Gastroesophageal sphincter (tissue), 4 donors: ENCODE measurements at regions not wholly inside any gene's neighbourhood (a gene's known extent, or its start where the extent isn't known, plus 50 kb on each side); places are given as distances from the start of the nearest gene placed in this dataset.

Source experiments
- ATAC-seq: fragments of 150-250 bp; one replicate; pipeline ENCODE4 v1.9.1; 2016; ENCODE audit warnings: mild to moderate bottlenecking, moderate library complexity
- H3K27ac ChIP-seq, 4 donors: fragments of 200-600 bp; sonication (generic) in 3 of 4; 1 replicate in 3 of 4; 2 replicates in 1 of 4; pipeline ENCODE4 v1.5.1; 2016 to 2019
- H3K27me3 ChIP-seq: fragments of 200-600 bp; sonication (generic); one replicate; pipeline ENCODE4 v1.5.1; 2019
- H3K36me3 ChIP-seq, 2 donors: fragments of 200-600 bp; sonication (generic); one replicate each; pipeline ENCODE4 v1.5.1; 2019; ENCODE audit warnings: control low read depth in 1 of 2
- H3K4me1 ChIP-seq, 3 donors: fragments of 200-600 bp; sonication (generic); 1 replicate in 2 of 3; 2 replicates in 1 of 3; pipeline ENCODE4 v1.5.1; 2016 to 2019; ENCODE audit warnings: control low read depth in 2 of 3
- H3K4me3 ChIP-seq, 2 donors: fragments of 200-600 bp; sonication (generic); one replicate each; pipeline ENCODE4 v1.5.1; 2019; ENCODE audit warnings: mild to moderate bottlenecking in 1 of 2, moderate library complexity in 1 of 2
- H3K9me3 ChIP-seq, 3 donors: fragments of 200-600 bp; sonication (generic); one replicate each; pipeline ENCODE4 v1.5.1; 2017 to 2019; ENCODE audit warnings: control low read depth in 2 of 3
- EP300 ChIP-seq: sonication (generic); formaldehyde crosslinking; IDR thresholded peaks from one replicate; pipeline ENCODE4 v1.6.1; 2017; ENCODE audit warnings: antibody characterized with exemption, mild to moderate bottlenecking
- POLR2A ChIP-seq, 2 donors: fragments of 450-650 bp; IDR thresholded peaks; one replicate each; pipeline ENCODE4 v1.6.1; 2017; ENCODE audit warnings: antibody characterized with exemption in 2 of 2, mild to moderate bottlenecking in 2 of 2, moderate library complexity in 1 of 2
- POLR2AphosphoS5 ChIP-seq: sonication (generic); formaldehyde crosslinking; IDR thresholded peaks from one replicate; pipeline ENCODE4 v1.6.1; 2017; ENCODE audit warnings: antibody characterized with exemption
- WGBS, 2 donors: methylation state at CpG; one replicate each; pipeline ENCODE4 v1.1.5; 2018; ENCODE audit warnings: low coverage in 1 of 2; 5-methylcytosine and 5-hydroxymethylcytosine counted together
- TF ChIP-seq, protein P1 (sequence below), 4 experiments: fragments of 200-600 bp in 2 of 4; fragments of 450-650 bp in 2 of 4; sonication (generic) in 1 of 4; IDR thresholded peaks; one replicate each; pipeline ENCODE4 v1.5.1; 2017 to 2019; ENCODE audit warnings: antibody characterized with exemption in 4 of 4, mild to moderate bottlenecking in 2 of 4, moderate library complexity in 2 of 4

DNA sequence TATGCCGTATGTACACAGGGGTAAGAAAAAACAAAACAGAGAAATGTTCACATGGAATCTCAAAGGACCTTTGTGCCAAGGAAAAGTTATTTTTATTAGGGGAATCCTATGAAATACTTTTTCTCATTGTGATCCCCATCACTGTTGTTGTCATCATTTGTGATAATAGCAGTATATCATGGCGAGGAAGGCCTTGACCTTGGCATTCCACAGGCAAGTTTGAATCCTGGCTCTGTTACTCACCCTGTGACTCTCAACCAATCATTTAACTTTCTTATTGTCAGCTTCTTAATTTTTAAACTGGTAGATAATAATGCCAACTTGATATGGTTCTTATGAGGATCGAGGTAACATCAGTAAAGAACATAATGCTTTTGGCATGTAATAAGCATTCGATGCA is 142.2 kb upstream of the DDHD1 start:
- Histone ChIP-seq H3K27ac (no peak overlapping the region), H3K27me3 (no peaks in the 10 kb centered on the region), H3K4me1 (peaks cover 0 to 4% (median 0%) of the 10 kb centered on the region in 3 donors), H3K9me3 (no peaks in the 10 kb centered on the region), H3K36me3 (no peaks in the 10 kb centered on the region), H3K4me3 (no peak overlapping the region)
- 68 to 88% methylated on average over 2 to 4 of the region's 4 CpGs for WGBS, 2 donors
- ATAC-seq, result no peak
- TF ChIP-seq POLR2AphosphoS5 (no peak), EP300 (no peak), POLR2A (IDR thresholded peaks at IDR 0.05) (no peak)
- TF ChIP-seq, protein P1, sequence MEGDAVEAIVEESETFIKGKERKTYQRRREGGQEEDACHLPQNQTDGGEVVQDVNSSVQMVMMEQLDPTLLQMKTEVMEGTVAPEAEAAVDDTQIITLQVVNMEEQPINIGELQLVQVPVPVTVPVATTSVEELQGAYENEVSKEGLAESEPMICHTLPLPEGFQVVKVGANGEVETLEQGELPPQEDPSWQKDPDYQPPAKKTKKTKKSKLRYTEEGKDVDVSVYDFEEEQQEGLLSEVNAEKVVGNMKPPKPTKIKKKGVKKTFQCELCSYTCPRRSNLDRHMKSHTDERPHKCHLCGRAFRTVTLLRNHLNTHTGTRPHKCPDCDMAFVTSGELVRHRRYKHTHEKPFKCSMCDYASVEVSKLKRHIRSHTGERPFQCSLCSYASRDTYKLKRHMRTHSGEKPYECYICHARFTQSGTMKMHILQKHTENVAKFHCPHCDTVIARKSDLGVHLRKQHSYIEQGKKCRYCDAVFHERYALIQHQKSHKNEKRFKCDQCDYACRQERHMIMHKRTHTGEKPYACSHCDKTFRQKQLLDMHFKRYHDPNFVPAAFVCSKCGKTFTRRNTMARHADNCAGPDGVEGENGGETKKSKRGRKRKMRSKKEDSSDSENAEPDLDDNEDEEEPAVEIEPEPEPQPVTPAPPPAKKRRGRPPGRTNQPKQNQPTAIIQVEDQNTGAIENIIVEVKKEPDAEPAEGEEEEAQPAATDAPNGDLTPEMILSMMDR (IDR thresholded peaks at IDR 0.05), result no peak

DNA sequence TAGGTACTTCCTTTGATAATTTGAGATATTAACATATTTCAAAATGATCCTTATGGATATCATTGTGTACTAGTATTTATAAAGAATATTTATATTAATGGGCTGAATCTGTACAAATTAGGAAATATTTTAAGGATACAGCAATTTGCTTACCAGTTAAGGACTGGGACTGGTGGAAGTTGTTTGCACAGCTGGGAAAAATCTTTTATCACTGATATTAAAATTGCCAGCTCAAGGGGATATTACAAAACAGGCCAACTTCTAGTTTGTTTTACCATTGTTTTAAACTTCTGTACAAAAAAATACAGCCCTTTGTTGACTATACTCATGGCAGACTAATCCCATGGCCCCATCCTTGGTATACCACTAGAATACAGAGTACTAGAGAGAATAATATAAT is 133.2 kb upstream of the DDHD1 start:
- no peak for TF ChIP-seq POLR2AphosphoS5
- no peak for TF ChIP-seq EP300
- TF ChIP-seq, protein P1 (IDR thresholded peaks at IDR 0.05), result no peak
- TF ChIP-seq POLR2A (IDR thresholded peaks at IDR 0.05), result no peak
- Histone ChIP-seq H3K27ac (no peak overlapping the region), H3K36me3 (no peaks in the 10 kb centered on the region), H3K9me3 (peaks cover 0 to 7% (median 0%) of the 10 kb centered on the region in 3 donors), H3K27me3 (no peaks in the 10 kb centered on the region), H3K4me1 (no peaks in the 10 kb centered on the region), H3K4me3 (no peak overlapping the region)
- ATAC-seq, result no peak

DNA sequence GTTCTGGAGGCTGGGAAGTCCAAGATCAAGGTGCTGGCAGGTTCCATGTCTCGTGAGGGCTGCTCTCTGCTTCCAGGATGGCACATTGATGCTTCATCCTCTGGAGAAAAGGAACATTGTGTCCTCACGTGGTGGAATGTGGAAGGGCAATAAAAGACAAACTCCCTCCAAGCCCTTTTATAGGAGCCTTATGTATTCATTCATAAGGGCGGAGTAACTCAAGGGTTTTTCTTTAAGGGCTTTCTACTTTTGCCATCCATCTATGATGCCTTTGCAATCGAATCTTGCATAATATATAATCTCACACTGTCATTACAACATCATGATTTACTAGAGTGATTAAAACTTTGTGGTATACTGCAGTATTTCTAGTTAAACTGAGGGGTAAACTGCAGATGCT is 132.7 kb upstream of the DDHD1 start:
- H3K27me3 ChIP-seq, result no peaks in the 10 kb centered on the region
- H3K9me3 ChIP-seq, result peaks cover 0 to 12% (median 0%) of the 10 kb centered on the region in 3 donors
- H3K36me3 ChIP-seq, result no peaks in the 10 kb centered on the region
- WGBS, 2 donors, result 66 to 79% methylated on average over 4 of the region's 4 CpGs
- ATAC-seq, result no peak
- no peak overlapping the region for H3K27ac ChIP-seq
- H3K4me3 ChIP-seq, result no peak overlapping the region
- no peaks in the 10 kb centered on the region for H3K4me1 ChIP-seq
- TF ChIP-seq EP300 (no peak), POLR2A (IDR thresholded peaks at IDR 0.05) (no peak), POLR2AphosphoS5 (no peak)
- TF ChIP-seq, protein P1 (IDR thresholded peaks at IDR 0.05), result no peak

DNA sequence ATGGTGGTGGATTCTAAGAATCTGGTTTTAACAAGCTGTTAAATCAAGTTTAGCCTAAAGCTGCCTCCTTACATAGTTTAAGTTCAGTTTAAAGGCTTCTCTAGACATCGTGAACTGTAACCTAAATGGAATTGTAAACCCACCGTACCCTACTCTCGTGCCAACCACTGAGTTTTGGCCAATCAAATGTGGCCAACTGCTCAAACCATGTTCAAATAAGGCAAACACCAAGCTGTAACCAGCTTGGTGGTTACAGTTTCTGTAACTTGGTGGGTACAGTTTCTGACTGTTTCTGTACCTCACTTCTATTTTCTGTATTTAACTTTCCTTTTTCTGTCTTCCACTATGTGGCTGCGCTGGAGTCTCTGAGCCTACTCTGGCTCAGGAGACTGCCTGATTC is 131.9 kb upstream of the DDHD1 start:
- no peaks in the 10 kb centered on the region for H3K36me3 ChIP-seq
- WGBS, 2 donors, result 93% methylated on average over 3 to 4 of the region's 4 CpGs
- H3K27me3 ChIP-seq, result no peaks in the 10 kb centered on the region
- no peak for ATAC-seq
- H3K4me1 ChIP-seq, result no peaks in the 10 kb centered on the region
- no peak overlapping the region for H3K4me3 ChIP-seq
- TF ChIP-seq, protein P1 (IDR thresholded peaks at IDR 0.05), result no peak
- TF ChIP-seq POLR2A (IDR thresholded peaks at IDR 0.05) (no peak), EP300 (no peak), POLR2AphosphoS5 (no peak)
- H3K27ac ChIP-seq, result no peak overlapping the region
- H3K9me3 ChIP-seq, result peaks cover 0 to 19% (median 0%) of the 10 kb centered on the region in 3 donors

DNA sequence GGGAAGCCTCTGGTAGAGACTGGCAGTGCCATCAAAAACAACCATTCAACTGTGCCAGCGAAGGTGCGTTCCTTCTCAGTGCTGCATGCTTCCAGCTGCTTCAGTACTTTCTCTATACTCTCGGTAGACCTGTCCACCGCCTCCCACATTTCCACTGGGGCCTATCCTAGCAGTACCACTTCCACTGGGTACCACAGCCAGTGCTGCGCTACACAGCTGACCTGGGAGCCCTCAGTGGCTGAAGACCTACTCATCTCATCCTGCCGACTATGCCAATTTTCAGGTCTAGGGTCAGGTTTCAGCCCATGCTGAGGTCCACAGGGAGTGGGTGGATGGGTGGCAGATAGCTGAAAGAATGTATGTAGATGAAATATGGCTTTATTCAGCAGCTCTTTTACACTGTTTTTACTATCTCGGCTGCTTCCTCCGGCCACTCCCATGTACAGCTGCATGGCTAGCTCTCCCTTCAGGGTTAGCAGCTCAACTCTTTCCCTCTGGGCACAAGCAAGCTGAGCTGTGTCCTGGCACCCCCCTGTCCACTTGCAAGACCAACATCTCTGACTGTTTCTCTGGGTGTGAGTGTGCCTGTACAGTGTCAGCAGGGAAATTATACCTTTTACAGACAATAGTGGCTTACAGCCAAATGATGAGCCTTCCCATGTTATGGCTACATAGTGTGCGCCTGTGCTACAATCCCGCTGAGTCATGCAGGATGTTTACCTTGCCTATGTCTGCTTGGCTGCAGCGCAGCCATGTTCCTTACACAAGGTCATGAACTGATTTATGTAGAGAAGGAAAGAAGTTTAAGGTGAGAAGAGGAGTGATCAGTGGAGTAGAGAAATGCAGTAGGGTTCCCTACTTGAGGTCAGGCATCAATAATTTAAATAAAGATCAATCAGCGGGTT is 125.7 kb upstream of the DDHD1 start:
- no peaks in the 10 kb centered on the region for H3K4me1 ChIP-seq
- H3K36me3 ChIP-seq, result no peaks in the 10 kb centered on the region
- no peak overlapping the region for H3K27ac ChIP-seq
- 76 to 91% methylated on average over 9 to 11 of the region's 12 CpGs for WGBS, 2 donors
- no peaks in the 10 kb centered on the region for H3K27me3 ChIP-seq
- no peak overlapping the region for H3K4me3 ChIP-seq
- H3K9me3 ChIP-seq, result peaks cover 0 to 23% (median 0%) of the 10 kb centered on the region in 3 donors
- TF ChIP-seq POLR2AphosphoS5, result no peak
- TF ChIP-seq, protein P1 (IDR thresholded peaks at IDR 0.05), result no peak
- TF ChIP-seq EP300, result no peak
- TF ChIP-seq POLR2A (IDR thresholded peaks at IDR 0.05), result no peak
- no peak for ATAC-seq
